C4-2B (cell line): ENCODE measurements at regions not wholly inside any gene's neighbourhood (a gene's known extent, or its start where the extent isn't known, plus 50 kb on each side); places are given as distances from the start of the nearest gene placed in this dataset.

ENCODE experiments used
- ZFX ChIP-seq: fragments of 450-650 bp; IDR thresholded peaks from 2 replicates; pipeline ENCODE4 v1.6.1; 2017
- TF ChIP-seq, protein P1 (sequence below): fragments of 450-650 bp; conservative IDR thresholded peaks from 2 replicates; pipeline ENCODE4 v1.5.1; 2017; ENCODE audit warnings: mild to moderate bottlenecking

DNA sequence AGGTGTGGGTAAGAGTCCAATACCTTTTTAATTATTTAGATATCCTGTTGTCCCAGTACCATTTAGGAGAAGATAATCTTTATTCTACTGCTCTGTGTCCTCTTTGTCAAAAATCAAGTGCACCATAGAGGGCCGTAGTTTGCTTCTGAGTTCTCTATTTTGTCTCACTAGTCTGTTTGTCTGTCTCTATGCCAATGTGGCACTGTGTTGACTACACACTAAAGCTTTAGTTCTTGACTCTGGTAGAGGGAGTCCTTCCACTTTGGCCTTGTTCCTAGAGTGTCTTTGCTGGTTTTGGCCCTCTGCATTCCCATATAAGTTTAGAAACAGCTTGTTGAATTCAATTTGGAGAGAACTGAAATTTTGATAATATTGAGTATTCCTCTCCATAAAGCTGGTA, 75.9 kb downstream of the SCGB2B2 start:
- TF ChIP-seq, protein P1, sequence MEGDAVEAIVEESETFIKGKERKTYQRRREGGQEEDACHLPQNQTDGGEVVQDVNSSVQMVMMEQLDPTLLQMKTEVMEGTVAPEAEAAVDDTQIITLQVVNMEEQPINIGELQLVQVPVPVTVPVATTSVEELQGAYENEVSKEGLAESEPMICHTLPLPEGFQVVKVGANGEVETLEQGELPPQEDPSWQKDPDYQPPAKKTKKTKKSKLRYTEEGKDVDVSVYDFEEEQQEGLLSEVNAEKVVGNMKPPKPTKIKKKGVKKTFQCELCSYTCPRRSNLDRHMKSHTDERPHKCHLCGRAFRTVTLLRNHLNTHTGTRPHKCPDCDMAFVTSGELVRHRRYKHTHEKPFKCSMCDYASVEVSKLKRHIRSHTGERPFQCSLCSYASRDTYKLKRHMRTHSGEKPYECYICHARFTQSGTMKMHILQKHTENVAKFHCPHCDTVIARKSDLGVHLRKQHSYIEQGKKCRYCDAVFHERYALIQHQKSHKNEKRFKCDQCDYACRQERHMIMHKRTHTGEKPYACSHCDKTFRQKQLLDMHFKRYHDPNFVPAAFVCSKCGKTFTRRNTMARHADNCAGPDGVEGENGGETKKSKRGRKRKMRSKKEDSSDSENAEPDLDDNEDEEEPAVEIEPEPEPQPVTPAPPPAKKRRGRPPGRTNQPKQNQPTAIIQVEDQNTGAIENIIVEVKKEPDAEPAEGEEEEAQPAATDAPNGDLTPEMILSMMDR = no peak
- no peak for TF ChIP-seq ZFX
